GM10248 (cell line): ENCODE measurements at regions not wholly inside any gene's neighbourhood (a gene's known extent, or its start where the extent isn't known, plus 50 kb on each side); places are given as distances from the start of the nearest gene placed in this dataset.
A peak's percentile ranks its signal among the peaks of the same experiment; 100 is the strongest.

Experiments
- CTCF ChIA-PET: fragments of 300-600 bp; sonication (Branson Sonifier 250); formaldehyde crosslinking; extraction: SDS; loops from one replicate; lab custom pipeline; 2021; ENCODE audit warnings: antibody characterized with exemption; lab: Yijun Ruan, JAX
- POLR2A ChIA-PET: fragments of 350-650 bp; sonication (Branson Sonifier 250); formaldehyde crosslinking; extraction: SDS; loops from one replicate; lab custom pipeline; 2020; ENCODE audit warnings: antibody characterized with exemption; lab: Yijun Ruan, JAX
- DNase-seq: peaks from one replicate; pipeline ENCODE4 v3.0.0; 2012; ENCODE audit errors: extremely low spot score
- CTCF ChIP-seq: IDR thresholded peaks from 2 replicates; pipeline ENCODE4 v1.5.1; 2012; ENCODE audit warnings: mild to moderate bottlenecking, low read depth; ENCODE audit errors: extremely low read depth, missing control alignments, control extremely low read depth

DNA sequence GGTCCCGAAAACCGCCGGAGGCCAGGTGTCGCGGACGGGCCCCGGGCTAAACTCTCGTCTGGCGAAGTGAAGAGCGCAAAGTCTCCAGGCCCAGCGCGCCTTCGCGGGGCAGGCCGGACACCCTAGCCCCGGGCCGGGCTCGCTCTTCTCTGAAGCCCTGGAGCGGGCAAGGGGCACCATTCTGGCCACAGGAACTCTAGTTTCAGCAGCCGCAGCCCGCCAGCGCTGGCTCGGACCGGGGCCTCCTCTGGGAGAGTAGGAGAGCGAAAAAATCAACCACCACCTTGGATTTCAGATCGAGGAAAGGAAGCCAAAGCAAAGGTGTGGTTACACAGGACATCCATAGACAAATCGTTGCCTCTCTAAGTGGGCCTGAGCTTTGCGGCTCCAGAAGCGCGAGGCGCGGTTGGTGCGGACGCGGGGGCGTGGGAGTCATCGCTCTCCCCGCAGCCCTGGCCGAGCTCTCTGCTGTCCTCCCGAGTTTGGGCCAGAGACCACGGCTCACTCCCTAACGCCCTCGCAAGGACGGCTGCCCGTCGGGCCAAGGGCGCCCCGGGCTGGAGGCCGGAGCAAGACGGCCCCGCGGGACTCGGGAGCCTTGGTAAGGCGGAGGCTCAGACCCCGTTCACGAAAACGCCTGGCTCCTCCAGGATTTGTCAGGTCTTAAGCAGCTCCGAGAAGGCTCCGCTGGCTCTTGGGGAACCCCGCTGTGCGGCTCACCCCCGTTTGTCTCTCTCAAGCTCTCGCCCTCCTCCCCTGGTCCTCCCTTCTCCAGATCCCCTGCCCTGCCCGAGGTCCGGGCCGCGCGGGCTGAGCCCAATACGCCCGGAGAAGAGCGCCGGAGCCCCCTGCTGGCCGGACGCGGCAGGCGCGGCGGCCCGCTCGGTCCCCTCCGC is 132.9 kb upstream of the DPYD start:
- DNase-seq: peak; percentile 77
- ChIA-PET POLR2A (no interaction called here), CTCF (interaction anchor here (0.7 to 1.9 kb wide), 21 partner anchors 10 to 1117 kb away, joined by 3 to 12 read pairs (median 3); no protein-coding TSS in a partner anchor)
- TF ChIP-seq CTCF: peak; percentile 89

DNA sequence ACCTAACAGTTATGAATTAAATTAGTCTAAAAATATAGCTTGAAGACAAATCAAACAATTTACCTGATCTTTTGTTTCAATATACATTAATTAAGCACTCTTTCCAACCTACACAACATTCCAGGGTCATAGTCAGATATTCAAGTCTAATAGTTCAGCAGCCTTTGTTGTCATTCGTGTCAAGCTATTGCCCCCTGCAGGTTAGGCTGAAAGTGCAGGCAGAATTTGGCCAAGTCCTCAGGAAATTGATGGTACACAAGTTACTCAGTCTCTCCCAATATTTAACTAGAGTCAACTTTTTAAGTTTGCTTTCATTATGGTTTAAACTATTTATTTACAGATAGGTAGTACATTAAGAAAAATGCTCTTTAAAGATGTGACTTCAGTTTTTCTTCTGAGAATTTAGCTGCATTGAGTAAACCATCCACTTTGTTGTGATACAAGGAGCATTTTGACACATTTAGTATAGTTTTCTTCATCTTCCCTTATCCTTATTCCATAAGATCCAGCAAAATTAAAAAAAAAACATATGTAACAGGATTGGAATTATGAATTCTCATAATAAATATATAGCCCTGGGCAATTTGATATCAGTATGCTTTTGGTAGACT is 130.3 kb upstream of the DPYD start:
- peak; percentile 83 for TF ChIP-seq CTCF
- ChIA-PET CTCF (interaction anchor here (1.0 to 1.4 kb wide), 13 partner anchors 8 to 1094 kb away, joined by 3 to 8 read pairs (median 3); partner anchors contain the start of gene DPYD), POLR2A (no interaction called here)
- peak; percentile 53 for DNase-seq

- no peak for DNase-seq
- no peak for TF ChIP-seq CTCF
- ChIA-PET POLR2A (no interaction called here), CTCF (no interaction called here)
Measured at GRCh38 chr1:98049370-98050135, 128.7 kb upstream of the DPYD start.

GRCh38 chr1:98048751-98049325 is 128.0 kb upstream of the DPYD start:
- POLR2A ChIA-PET: no interaction called here
- TF ChIP-seq CTCF: no peak
- CTCF ChIA-PET: interaction anchor here (0.5 to 1.6 kb wide), 4 partner anchors 35 to 1083 kb away, joined by 3 to 6 read pairs (median 4); no protein-coding TSS in a partner anchor
- no peak for DNase-seq

GRCh38 chr1:98048244-98048643 is 127.4 kb upstream of the DPYD start:
- TF ChIP-seq CTCF: no peak
- DNase-seq: peak; percentile 61
- CTCF ChIA-PET: interaction anchor here (0.5 to 1.6 kb wide), 6 partner anchors 35 to 1084 kb away, joined by 3 to 6 read pairs (median 3); no protein-coding TSS in a partner anchor
- POLR2A ChIA-PET: no interaction called here
